Activated CD8-positive, alpha-beta memory T cell treated with anti-CD3 and anti-CD28 coated beads, Interleukin-2, amount 10 ng/mL, durations not matched to agents 7 days and 5 days (primary cell): ENCODE measurements at regions not wholly inside any gene's neighbourhood (a gene's known extent, or its start where the extent isn't known, plus 50 kb on each side); places are given as distances from the start of the nearest gene placed in this dataset.

ENCODE experiments used
- ATAC-seq: fragments of 150-1000 bp; cut with Tn5 transposase; one replicate; pipeline ENCODE4 v1.10.0; 2021; ENCODE audit warnings: moderate library complexity
- CTCF ChIA-PET: fragments of 350-600 bp; sonication (Branson Sonifier 250); formaldehyde crosslinking; loops from one replicate; lab custom pipeline; 2021; ENCODE audit warnings: antibody characterized with exemption; lab: Charles Lee
- DNase-seq: peaks from one replicate; pipeline ENCODE4 v3.0.0-alpha.2; 2020
- H3K27ac Mint-ChIP-seq: one replicate; pipeline ENCODE4 v1.8.0; 2021; ENCODE audit warnings: mild to moderate bottlenecking, mixed read lengths
- H3K27me3 Mint-ChIP-seq: one replicate; pipeline ENCODE4 v1.8.0; 2021; ENCODE audit warnings: mixed read lengths
- H3K36me3 Mint-ChIP-seq: one replicate; pipeline ENCODE4 v1.8.0; 2021; ENCODE audit warnings: mild to moderate bottlenecking, mixed read lengths
- H3K4me1 Mint-ChIP-seq: one replicate; pipeline ENCODE4 v1.8.0; 2021; ENCODE audit warnings: mixed read lengths
- H3K4me3 Mint-ChIP-seq: one replicate; pipeline ENCODE4 v1.8.0; 2021; ENCODE audit warnings: mild to moderate bottlenecking, moderate library complexity, mixed read lengths
- H3K9me3 Mint-ChIP-seq: one replicate; pipeline ENCODE4 v1.8.0; 2022; ENCODE audit warnings: low read depth, mixed read lengths

GRCh38 chr22:49014227-49015201 lies 813.2 kb downstream of the BRD1 start:
- DNase-seq = peak; percentile 29

DNA sequence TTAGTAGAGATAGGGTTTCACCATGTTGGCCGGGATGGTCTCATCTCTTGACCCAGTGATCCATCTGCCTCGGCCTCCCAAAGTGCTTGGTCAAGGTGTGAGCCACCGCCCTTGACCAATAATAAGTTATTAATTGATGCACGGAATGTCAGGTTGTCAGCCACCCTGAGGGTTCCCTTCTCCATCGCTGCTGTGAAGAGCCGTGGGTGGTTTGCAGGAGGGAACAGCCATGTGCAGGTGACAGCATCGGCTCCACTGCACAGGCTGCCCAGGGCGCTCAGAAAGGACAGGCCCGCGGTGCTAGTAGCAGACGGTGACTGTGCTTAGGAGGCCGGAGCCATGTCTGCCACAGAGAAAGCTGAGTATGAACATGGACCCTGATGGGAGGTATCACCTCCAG lies 814.0 kb downstream of the BRD1 start:
- H3K9me3 Mint-ChIP-seq = no peaks in the 10 kb centered on the region
- H3K36me3 Mint-ChIP-seq = no peaks in the 10 kb centered on the region
- no peak overlapping the region for H3K27ac Mint-ChIP-seq
- H3K27me3 Mint-ChIP-seq = no peaks in the 10 kb centered on the region
- CTCF ChIA-PET = no interaction called here
- no peak for ATAC-seq
- peak; percentile 23 for DNase-seq
- no peaks in the 10 kb centered on the region for H3K4me1 Mint-ChIP-seq
- H3K4me3 Mint-ChIP-seq = no peak overlapping the region

More at GRCh38 chr22:49014227-49015201, 813.2 kb downstream of the BRD1 start:
- Mint-ChIP-seq H3K36me3 (no peaks in the 10 kb centered on the region), H3K4me3 (no peak overlapping the region), H3K9me3 (no peaks in the 10 kb centered on the region), H3K4me1 (no peaks in the 10 kb centered on the region), H3K27ac (no peak overlapping the region), H3K27me3 (peaks cover 2% of the 10 kb centered on the region)
- no peak for ATAC-seq
- CTCF ChIA-PET = no interaction called here

- Mint-ChIP-seq H3K27ac (no peak overlapping the region), H3K27me3 (no peaks in the 10 kb centered on the region), H3K9me3 (no peaks in the 10 kb centered on the region), H3K4me3 (no peak overlapping the region), H3K4me1 (no peaks in the 10 kb centered on the region), H3K36me3 (no peaks in the 10 kb centered on the region)
- CTCF ChIA-PET = no interaction called here
- DNase-seq (peak; percentile 16), ATAC-seq (no peak)
Measured at GRCh38 chr22:49012712-49013395, 814.8 kb downstream of the BRD1 start.

GRCh38 chr22:49011769-49012648 lies 815.7 kb downstream of the BRD1 start:
- H3K4me1 Mint-ChIP-seq = no peaks in the 10 kb centered on the region
- H3K4me3 Mint-ChIP-seq = no peak overlapping the region
- CTCF ChIA-PET = no interaction called here
- no peak for ATAC-seq
- no peaks in the 10 kb centered on the region for H3K9me3 Mint-ChIP-seq
- H3K36me3 Mint-ChIP-seq = no peaks in the 10 kb centered on the region
- H3K27me3 Mint-ChIP-seq = no peaks in the 10 kb centered on the region
- peak; percentile 19 for DNase-seq
- H3K27ac Mint-ChIP-seq = no peak overlapping the region

DNA sequence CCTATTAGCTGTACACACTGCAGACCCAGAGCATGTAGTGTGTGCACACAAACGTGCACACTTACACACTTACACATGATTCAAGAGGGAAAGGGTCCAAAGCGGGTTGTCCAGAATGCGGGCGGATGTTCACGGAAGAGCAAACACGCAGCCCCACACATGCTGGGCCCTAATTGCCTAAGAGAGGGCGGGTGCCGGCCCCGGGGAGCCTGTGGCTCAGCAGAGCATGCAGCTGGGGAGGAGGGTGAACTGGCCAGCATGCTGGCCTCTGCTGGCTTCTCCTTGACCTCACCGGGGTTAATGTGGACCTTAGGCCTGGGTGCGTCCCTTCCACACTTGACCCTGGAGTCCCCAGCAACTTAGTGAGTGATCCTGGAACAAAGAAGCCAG lies 816.3 kb downstream of the BRD1 start:
- no peaks in the 10 kb centered on the region for H3K36me3 Mint-ChIP-seq
- no peaks in the 10 kb centered on the region for H3K27me3 Mint-ChIP-seq
- H3K4me1 Mint-ChIP-seq = no peaks in the 10 kb centered on the region
- no peaks in the 10 kb centered on the region for H3K9me3 Mint-ChIP-seq
- no peak overlapping the region for H3K4me3 Mint-ChIP-seq
- peak; percentile 16 for DNase-seq
- CTCF ChIA-PET = no interaction called here
- H3K27ac Mint-ChIP-seq = no peak overlapping the region
- no peak for ATAC-seq

DNA sequence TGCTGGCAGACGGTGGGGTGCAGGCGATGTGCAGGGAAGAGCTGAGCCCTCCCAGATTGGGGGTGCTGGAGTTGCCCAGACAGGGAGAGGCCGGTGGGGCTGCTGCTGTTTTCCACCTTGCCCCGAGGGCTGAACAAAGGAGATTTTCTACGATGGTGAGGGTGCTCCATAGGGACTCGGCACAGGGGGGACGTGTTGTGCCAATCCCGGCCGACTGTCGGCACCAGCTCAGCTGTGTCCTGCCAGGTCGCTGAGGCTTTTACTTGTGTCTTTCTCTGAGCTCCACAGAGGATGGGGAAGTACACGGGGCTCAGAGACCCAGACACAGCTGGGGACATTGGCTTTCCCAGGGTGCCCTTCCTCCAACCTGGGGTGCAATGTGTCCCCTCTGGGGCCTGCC lies 816.8 kb downstream of the BRD1 start:
- no peaks in the 10 kb centered on the region for H3K36me3 Mint-ChIP-seq
- no peak for ATAC-seq
- peak; percentile 23 for DNase-seq
- no peak overlapping the region for H3K27ac Mint-ChIP-seq
- CTCF ChIA-PET = no interaction called here
- no peak overlapping the region for H3K4me3 Mint-ChIP-seq
- H3K9me3 Mint-ChIP-seq = no peaks in the 10 kb centered on the region
- H3K4me1 Mint-ChIP-seq = no peaks in the 10 kb centered on the region
- no peaks in the 10 kb centered on the region for H3K27me3 Mint-ChIP-seq

DNA sequence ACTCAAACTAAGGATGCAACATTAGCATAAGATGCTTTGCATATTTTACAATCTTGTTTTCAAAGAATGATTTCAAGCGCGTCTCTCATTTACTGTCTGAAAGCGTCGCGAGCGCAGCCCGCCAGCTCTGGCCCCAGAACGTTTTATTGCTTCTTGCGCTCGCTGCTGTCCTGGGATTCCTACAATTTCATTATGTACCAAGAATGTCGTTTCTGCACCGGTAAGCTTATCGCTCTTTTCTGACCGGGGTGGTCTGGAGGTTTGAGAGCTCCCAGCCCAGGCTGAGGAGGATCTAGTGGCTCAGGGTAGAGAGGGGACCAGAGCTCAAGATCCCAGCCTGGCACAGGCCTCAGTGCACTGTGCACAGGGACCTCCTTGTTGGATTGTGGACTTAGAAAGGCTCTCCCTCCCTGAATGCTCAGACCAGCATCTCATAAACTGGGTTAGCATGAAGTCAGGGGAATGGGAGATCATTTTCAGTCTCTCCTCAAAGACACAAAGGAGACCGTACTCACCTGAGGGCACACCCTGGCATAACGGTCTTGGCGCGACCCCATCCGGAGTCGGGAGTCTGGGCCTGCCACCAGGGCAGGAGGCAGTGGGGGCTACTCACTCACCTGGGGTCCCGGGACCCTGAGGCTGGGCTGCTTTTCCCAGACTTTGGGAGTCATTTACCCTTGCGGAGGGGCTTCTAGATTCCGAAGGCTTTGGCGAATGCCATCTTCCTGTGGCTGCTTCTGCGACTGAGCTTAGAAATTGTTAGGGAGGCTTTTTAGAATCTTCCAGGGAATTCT lies 817.4 kb downstream of the BRD1 start:
- ATAC-seq (no peak), DNase-seq (peak; percentile 28)
- Mint-ChIP-seq H3K27me3 (no peaks in the 10 kb centered on the region), H3K4me1 (no peaks in the 10 kb centered on the region), H3K36me3 (no peaks in the 10 kb centered on the region), H3K4me3 (no peak overlapping the region), H3K9me3 (no peaks in the 10 kb centered on the region), H3K27ac (no peak overlapping the region)
- CTCF ChIA-PET = no interaction called here

DNA sequence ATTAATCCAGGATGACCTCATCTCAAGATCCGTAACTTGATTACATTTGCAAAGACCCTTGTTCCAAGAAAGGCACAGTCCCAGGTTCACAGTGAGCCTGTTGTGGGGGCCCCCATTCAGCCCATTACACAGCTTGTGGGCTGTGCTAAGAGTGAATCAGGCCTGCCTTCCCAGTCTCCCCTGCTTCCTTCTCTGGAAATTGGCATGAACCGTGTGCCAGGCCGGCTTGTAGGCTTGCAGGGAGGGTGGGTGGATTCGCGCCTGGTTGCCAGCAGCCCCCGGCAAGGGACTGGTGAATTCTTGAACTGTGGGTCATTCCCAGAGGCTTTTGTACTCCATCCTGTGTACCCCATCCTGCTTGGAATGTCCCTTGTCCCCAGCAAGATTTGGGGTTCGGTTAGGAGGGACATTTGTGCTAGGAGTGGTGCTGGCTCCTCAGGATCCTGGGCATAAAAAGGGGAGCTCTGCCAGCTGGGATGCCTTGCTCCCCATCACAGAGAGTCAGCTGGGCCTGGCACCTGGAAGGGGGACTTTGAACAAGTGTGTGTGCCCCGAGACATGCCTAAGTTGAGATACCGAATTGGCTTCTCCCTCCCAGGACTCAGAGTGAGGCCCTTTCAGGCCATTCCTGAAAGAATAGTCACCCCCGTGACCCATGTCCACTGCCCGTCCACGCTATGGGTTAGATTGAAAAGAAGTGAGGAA lies 818.2 kb downstream of the BRD1 start:
- H3K9me3 Mint-ChIP-seq = no peaks in the 10 kb centered on the region
- H3K4me1 Mint-ChIP-seq = no peaks in the 10 kb centered on the region
- H3K4me3 Mint-ChIP-seq = no peak overlapping the region
- ATAC-seq = no peak
- H3K36me3 Mint-ChIP-seq = no peaks in the 10 kb centered on the region
- no peak for DNase-seq
- H3K27me3 Mint-ChIP-seq = no peaks in the 10 kb centered on the region
- CTCF ChIA-PET = no interaction called here
- H3K27ac Mint-ChIP-seq = no peak overlapping the region

DNA sequence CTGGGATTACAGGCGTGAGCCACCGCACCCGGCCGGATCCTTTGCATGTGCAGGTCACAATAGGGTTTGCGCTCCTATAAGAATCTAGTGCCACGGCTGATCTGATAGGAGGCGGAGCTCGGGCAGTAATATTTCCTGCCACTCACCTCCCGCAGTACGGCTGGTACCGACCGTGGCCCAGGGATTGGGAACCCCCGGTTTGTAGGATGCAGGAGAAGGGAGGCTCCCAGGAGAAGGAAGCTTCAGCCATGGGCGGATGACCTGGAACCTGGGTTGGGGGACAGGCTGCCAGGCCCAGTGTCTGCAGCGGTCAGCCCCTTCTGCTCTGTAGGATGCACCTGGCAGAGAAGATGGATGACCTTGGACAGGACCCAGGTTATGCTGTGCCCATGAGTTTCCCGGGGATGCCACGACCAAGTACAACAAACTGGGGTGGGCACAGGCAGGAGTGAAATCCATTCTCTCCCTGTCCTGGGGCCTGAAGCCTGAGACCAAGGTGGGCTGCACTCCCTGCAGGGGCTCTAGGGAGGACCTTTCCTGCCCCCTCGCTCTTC lies 818.9 kb downstream of the BRD1 start:
- Mint-ChIP-seq H3K9me3 (peaks cover 2% of the 10 kb centered on the region), H3K27me3 (no peaks in the 10 kb centered on the region), H3K4me3 (no peak overlapping the region), H3K27ac (no peak overlapping the region), H3K4me1 (no peaks in the 10 kb centered on the region), H3K36me3 (no peaks in the 10 kb centered on the region)
- no peak for ATAC-seq
- DNase-seq = no peak
- CTCF ChIA-PET = no interaction called here

DNA sequence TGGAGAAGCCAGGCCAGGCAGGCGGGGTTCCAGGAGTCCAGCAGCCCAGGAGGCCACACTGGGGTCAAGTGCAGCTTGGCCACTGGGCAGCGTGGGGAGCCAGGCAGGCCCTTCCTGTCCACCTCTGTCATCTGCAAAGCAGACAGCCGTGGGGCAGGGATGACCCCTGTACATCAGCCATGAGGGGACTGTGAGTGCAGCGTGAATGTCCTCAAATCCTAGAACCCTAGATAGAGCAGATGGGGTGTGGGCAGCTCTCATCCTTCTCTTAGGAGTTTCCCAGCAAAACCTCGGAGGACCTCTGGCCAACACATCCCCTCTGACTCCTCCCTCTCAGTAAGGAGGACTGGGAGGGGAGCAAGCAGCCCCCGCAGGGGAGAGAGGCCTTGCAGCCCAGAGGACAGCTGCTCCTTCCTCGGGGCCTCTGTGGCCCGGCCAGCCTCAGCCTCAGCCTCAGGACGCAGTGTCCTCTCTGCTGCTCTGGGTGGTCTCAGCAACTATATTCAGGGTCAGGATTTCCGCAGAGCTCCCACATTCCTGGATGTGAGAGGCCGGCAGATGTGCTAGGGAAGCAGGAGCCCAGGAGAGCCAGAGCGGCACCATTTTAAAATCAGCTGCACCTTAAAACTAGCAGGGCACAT lies 820.5 kb downstream of the BRD1 start:
- DNase-seq = peak; percentile 21
- CTCF ChIA-PET = no interaction called here

GRCh38 chr22:49006207-49007012 lies 821.3 kb downstream of the BRD1 start:
- DNase-seq (no peak), ATAC-seq (no peak)
- Mint-ChIP-seq H3K27me3 (no peaks in the 10 kb centered on the region), H3K36me3 (no peaks in the 10 kb centered on the region), H3K4me3 (no peak overlapping the region), H3K4me1 (no peaks in the 10 kb centered on the region), H3K9me3 (peaks cover 4% of the 10 kb centered on the region), H3K27ac (no peak overlapping the region)
- CTCF ChIA-PET = no interaction called here

More for the DNA sequence above, 820.5 kb downstream of the BRD1 start:
- Mint-ChIP-seq H3K4me1 (no peaks in the 10 kb centered on the region), H3K27ac (no peak overlapping the region), H3K4me3 (no peak overlapping the region), H3K27me3 (no peaks in the 10 kb centered on the region), H3K9me3 (peaks cover 2% of the 10 kb centered on the region), H3K36me3 (no peaks in the 10 kb centered on the region)
- ATAC-seq = no peak
